GM23338 (cell line): ENCODE measurements at regions not wholly inside any gene's neighbourhood (a gene's known extent, or its start where the extent isn't known, plus 50 kb on each side); places are given as distances from the start of the nearest gene placed in this dataset.

Source experiments
- ATAC-seq: fragments of 200-7000 bp; cut with Tn5 transposase; 3 replicates; pipeline ENCODE4 v1.9.1; 2020
- DNase-seq: peaks from one replicate; pipeline ENCODE4 v3.0.0-alpha.2; 2015; ENCODE audit warnings: low spot score
- H2AFZ ChIP-seq: fragments of 200-600 bp; sonication (generic); 2 replicates; pipeline ENCODE4 v1.8.0; 2016; ENCODE audit warnings: antibody characterized with exemption, mild to moderate bottlenecking, moderate library complexity
- H3F3A ChIP-seq: fragments of 200-600 bp; sonication (generic); replicated peaks from 2 replicates; pipeline ENCODE4 v1.8.0; 2017; ENCODE audit warnings: antibody characterized with exemption, mixed run types, low read depth
- H3K27ac ChIP-seq: fragments of 200-600 bp; sonication (generic); 2 replicates; pipeline ENCODE4 v1.6.1; 2016; ENCODE audit warnings: low read depth
- H3K27me3 ChIP-seq: fragments of 200-600 bp; sonication (generic); 2 replicates; pipeline ENCODE4 v1.8.0; 2016; ENCODE audit warnings: mild to moderate bottlenecking, mixed run types, moderate library complexity; ENCODE audit not compliant: insufficient read depth
- H3K36me3 ChIP-seq: fragments of 200-600 bp; sonication (generic); 2 replicates; pipeline ENCODE4 v1.8.0; 2016; ENCODE audit warnings: mild to moderate bottlenecking; ENCODE audit not compliant: insufficient read depth
- H3K4me1 ChIP-seq: fragments of 200-600 bp; sonication (generic); 2 replicates; pipeline ENCODE4 v1.8.0; 2016; ENCODE audit warnings: mild to moderate bottlenecking, moderate library complexity; ENCODE audit not compliant: insufficient read depth
- H3K4me2 ChIP-seq: fragments of 200-600 bp; sonication (generic); 2 replicates; pipeline ENCODE4 v1.7.1; 2017; ENCODE audit warnings: mixed run types
- H3K4me3 ChIP-seq: fragments of 200-600 bp; sonication (generic); 2 replicates; pipeline ENCODE4 v1.6.1; 2016; ENCODE audit warnings: mixed run types
- H3K79me2 ChIP-seq: fragments of 200-600 bp; sonication (generic); replicated peaks from 2 replicates; pipeline ENCODE4 v1.8.0; 2017; ENCODE audit warnings: mild to moderate bottlenecking; ENCODE audit not compliant: insufficient read depth
- H3K9me2 ChIP-seq: fragments of 200-600 bp; sonication (generic); 2 replicates; pipeline ENCODE4 v1.8.0; 2017; ENCODE audit not compliant: insufficient read depth
- H4K20me1 ChIP-seq: fragments of 200-600 bp; sonication (generic); replicated peaks from 2 replicates; pipeline ENCODE4 v1.8.0; 2017; ENCODE audit warnings: mild to moderate bottlenecking; ENCODE audit not compliant: insufficient read depth
- H3K27ac Mint-ChIP-seq: 2 replicates; pipeline ENCODE4 v1.8.0; 2020; ENCODE audit warnings: inconsistent platforms, mild to moderate bottlenecking, moderate library complexity, mixed read lengths
- H3K27me3 Mint-ChIP-seq: 3 replicates; pipeline ENCODE4 v1.8.0; 2022; ENCODE audit warnings: low read depth, mild to moderate bottlenecking, moderate library complexity, mixed read lengths, inconsistent platforms; ENCODE audit not compliant: insufficient read depth, poor library complexity
- H3K36me3 Mint-ChIP-seq: 3 replicates; pipeline ENCODE4 v1.8.0; 2021; ENCODE audit warnings: low read depth, mild to moderate bottlenecking, inconsistent platforms, moderate library complexity, mixed read lengths
- H3K4me1 Mint-ChIP-seq: 3 replicates; pipeline ENCODE4 v1.8.0; 2020; ENCODE audit warnings: mild to moderate bottlenecking, inconsistent platforms, mixed read lengths
- H3K4me3 Mint-ChIP-seq: 3 replicates; pipeline ENCODE4 v1.8.0; 2021; ENCODE audit warnings: moderate library complexity, mild to moderate bottlenecking, inconsistent platforms, mixed read lengths
- H3K9me3 Mint-ChIP-seq: 3 replicates; pipeline ENCODE4 v1.8.0; 2020; ENCODE audit warnings: moderate library complexity, mild to moderate bottlenecking, inconsistent platforms, mixed read lengths
- JUNB ChIP-seq: IDR thresholded peaks from one replicate; pipeline ENCODE4 v1.6.1; 2016; ENCODE audit warnings: antibody characterized with exemption; ENCODE audit not compliant: unreplicated experiment
- POLR2AphosphoS5 ChIP-seq: IDR thresholded peaks from 2 replicates; pipeline ENCODE4 v1.6.1; 2016; ENCODE audit warnings: antibody characterized with exemption, low read depth
- STAT1 ChIP-seq: IDR thresholded peaks from one replicate; pipeline ENCODE4 v1.6.1; 2016; ENCODE audit warnings: antibody characterized with exemption; ENCODE audit not compliant: unreplicated experiment
- TF ChIP-seq, protein P1 (sequence below): fragments of 250-450 bp; sonication (Bioruptor Pico); IDR thresholded peaks from 2 replicates; pipeline ENCODE4 v1.5.0; 2020; ENCODE audit warnings: mild to moderate bottlenecking, moderate library complexity

GRCh38 chr9:21565155-21565554 lies 83.0 kb upstream of the IFNE start:
- H3K4me2 ChIP-seq, result no peak overlapping the region
- H3F3A ChIP-seq, result no peaks in the 10 kb centered on the region
- no peak overlapping the region for H2AFZ ChIP-seq
- no peak for DNase-seq
- Mint-ChIP-seq H3K27ac (no peak overlapping the region), H3K36me3 (no peaks in the 10 kb centered on the region), H3K9me3 (no peaks in the 10 kb centered on the region), H3K4me3 (no peak overlapping the region), H3K27me3 (peaks cover 3% of the 10 kb centered on the region), H3K4me1 (peaks cover 15% of the 10 kb centered on the region)
- H3K36me3 ChIP-seq, result no peaks in the 10 kb centered on the region
- peaks cover 21% of the 10 kb centered on the region for H3K4me1 ChIP-seq
- H3K27me3 ChIP-seq, result peaks cover 15% of the 10 kb centered on the region
- TF ChIP-seq, protein P1, sequence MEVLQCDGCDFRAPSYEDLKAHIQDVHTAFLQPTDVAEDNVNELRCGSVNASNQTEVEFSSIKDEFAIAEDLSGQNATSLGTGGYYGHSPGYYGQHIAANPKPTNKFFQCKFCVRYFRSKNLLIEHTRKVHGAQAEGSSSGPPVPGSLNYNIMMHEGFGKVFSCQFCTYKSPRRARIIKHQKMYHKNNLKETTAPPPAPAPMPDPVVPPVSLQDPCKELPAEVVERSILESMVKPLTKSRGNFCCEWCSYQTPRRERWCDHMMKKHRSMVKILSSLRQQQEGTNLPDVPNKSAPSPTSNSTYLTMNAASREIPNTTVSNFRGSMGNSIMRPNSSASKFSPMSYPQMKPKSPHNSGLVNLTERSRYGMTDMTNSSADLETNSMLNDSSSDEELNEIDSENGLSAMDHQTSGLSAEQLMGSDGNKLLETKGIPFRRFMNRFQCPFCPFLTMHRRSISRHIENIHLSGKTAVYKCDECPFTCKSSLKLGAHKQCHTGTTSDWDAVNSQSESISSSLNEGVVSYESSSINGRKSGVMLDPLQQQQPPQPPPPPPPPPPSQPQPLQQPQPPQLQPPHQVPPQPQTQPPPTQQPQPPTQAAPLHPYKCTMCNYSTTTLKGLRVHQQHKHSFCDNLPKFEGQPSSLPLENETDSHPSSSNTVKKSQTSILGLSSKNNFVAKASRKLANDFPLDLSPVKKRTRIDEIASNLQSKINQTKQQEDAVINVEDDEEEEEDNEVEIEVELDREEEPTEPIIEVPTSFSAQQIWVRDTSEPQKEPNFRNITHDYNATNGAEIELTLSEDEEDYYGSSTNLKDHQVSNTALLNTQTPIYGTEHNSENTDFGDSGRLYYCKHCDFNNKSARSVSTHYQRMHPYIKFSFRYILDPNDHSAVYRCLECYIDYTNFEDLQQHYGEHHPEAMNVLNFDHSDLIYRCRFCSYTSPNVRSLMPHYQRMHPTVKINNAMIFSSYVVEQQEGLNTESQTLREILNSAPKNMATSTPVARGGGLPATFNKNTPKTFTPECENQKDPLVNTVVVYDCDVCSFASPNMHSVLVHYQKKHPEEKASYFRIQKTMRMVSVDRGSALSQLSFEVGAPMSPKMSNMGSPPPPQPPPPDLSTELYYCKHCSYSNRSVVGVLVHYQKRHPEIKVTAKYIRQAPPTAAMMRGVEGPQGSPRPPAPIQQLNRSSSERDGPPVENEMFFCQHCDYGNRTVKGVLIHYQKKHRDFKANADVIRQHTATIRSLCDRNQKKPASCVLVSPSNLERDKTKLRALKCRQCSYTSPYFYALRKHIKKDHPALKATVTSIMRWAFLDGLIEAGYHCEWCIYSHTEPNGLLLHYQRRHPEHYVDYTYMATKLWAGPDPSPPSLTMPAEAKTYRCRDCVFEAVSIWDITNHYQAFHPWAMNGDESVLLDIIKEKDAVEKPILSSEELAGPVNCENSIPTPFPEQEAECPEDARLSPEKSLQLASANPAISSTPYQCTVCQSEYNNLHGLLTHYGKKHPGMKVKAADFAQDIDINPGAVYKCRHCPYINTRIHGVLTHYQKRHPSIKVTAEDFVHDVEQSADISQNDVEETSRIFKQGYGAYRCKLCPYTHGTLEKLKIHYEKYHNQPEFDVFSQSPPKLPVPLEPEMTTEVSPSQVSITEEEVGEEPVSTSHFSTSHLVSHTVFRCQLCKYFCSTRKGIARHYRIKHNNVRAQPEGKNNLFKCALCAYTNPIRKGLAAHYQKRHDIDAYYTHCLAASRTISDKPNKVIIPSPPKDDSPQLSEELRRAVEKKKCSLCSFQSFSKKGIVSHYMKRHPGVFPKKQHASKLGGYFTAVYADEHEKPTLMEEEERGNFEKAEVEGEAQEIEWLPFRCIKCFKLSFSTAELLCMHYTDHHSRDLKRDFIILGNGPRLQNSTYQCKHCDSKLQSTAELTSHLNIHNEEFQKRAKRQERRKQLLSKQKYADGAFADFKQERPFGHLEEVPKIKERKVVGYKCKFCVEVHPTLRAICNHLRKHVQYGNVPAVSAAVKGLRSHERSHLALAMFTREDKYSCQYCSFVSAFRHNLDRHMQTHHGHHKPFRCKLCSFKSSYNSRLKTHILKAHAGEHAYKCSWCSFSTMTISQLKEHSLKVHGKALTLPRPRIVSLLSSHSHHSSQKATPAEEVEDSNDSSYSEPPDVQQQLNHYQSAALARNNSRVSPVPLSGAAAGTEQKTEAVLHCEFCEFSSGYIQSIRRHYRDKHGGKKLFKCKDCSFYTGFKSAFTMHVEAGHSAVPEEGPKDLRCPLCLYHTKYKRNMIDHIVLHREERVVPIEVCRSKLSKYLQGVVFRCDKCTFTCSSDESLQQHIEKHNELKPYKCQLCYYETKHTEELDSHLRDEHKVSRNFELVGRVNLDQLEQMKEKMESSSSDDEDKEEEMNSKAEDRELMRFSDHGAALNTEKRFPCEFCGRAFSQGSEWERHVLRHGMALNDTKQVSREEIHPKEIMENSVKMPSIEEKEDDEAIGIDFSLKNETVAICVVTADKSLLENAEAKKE, result no peak
- no peak overlapping the region for H3K27ac ChIP-seq
- ATAC-seq, result no peak
- H4K20me1 ChIP-seq, result no peaks in the 10 kb centered on the region
- no peak overlapping the region for H3K4me3 ChIP-seq
- H3K9me2 ChIP-seq, result no peaks in the 10 kb centered on the region
- H3K79me2 ChIP-seq, result no peaks in the 10 kb centered on the region

DNA sequence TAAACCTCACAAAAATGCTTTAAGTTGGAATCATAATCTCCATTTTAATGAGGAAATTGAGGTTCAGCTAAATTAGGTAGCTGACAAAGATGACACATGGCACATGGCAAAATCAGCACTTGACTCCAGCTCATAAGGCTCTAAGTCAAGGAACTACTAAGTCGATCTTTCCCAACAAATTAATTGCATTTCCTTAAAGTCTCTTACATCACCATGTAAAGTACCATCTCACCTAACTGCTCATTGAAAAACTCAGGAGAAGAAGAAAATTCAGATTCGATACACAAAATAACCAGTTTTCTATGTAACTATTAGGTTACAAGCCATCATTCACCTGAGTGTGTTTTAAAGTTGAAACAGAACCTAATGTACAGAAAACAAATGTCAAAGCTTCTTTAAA lies 85.8 kb upstream of the IFNE start:
- Histone ChIP-seq H4K20me1 (no peaks in the 10 kb centered on the region), H2AFZ (no peak overlapping the region), H3K4me2 (no peak overlapping the region), H3F3A (no peaks in the 10 kb centered on the region), H3K27me3 (no peaks in the 10 kb centered on the region), H3K27ac (no peak overlapping the region), H3K4me1 (peaks cover 15% of the 10 kb centered on the region), H3K4me3 (no peak overlapping the region), H3K79me2 (no peaks in the 10 kb centered on the region), H3K9me2 (no peaks in the 10 kb centered on the region), H3K36me3 (no peaks in the 10 kb centered on the region)
- Mint-ChIP-seq H3K27me3 (no peaks in the 10 kb centered on the region), H3K36me3 (no peaks in the 10 kb centered on the region), H3K27ac (no peak overlapping the region), H3K4me3 (no peak overlapping the region), H3K9me3 (no peaks in the 10 kb centered on the region), H3K4me1 (peaks cover 9% of the 10 kb centered on the region)
- DNase-seq (no peak), ATAC-seq (no peak)
- TF ChIP-seq JUNB (no peak), POLR2AphosphoS5 (no peak), STAT1 (no peak)
